Brain microvascular endothelial cell (primary cell): ENCODE measurements at regions not wholly inside any gene's neighbourhood (a gene's known extent, or its start where the extent isn't known, plus 50 kb on each side); places are given as distances from the start of the nearest gene placed in this dataset.

ENCODE experiments used
- DNase-seq: peaks from one replicate; pipeline ENCODE4 v3.0.0-alpha.2; 2020
- H3K27ac ChIP-seq: fragments of 250-450 bp; sonication (Bioruptor Pico); 2 replicates; pipeline ENCODE4 v1.5.1; 2020; ENCODE audit warnings: mild to moderate bottlenecking, moderate library complexity
- H3K27me3 ChIP-seq: fragments of 250-450 bp; sonication (Bioruptor Pico); replicated peaks from 2 replicates; pipeline ENCODE4 v1.5.1; 2020; ENCODE audit warnings: mild to moderate bottlenecking
- H3K36me3 ChIP-seq: fragments of 250-450 bp; sonication (Bioruptor Pico); replicated peaks from 2 replicates; pipeline ENCODE4 v1.5.1; 2020; ENCODE audit warnings: mild to moderate bottlenecking
- H3K4me3 ChIP-seq: 2 replicates; pipeline ENCODE4 v1.5.1; 2011; ENCODE audit warnings: low read depth, mild to moderate bottlenecking, control low read depth, low read length, moderate library complexity
- in situ Hi-C: cut with HindIII; loops from 2 replicates; pipeline ENCODE4 v1.10.0; 2017; ENCODE audit warnings: low sequenced_read_pairs, low pct_ligation_motif_present
- TF ChIP-seq, protein P1 (sequence below): IDR thresholded peaks from 2 replicates; pipeline ENCODE4 v1.5.1; 2011; ENCODE audit warnings: low read depth, mild to moderate bottlenecking, moderate library complexity, low read length, control low read depth, inconsistent platforms; ENCODE audit errors: missing control alignments

DNA sequence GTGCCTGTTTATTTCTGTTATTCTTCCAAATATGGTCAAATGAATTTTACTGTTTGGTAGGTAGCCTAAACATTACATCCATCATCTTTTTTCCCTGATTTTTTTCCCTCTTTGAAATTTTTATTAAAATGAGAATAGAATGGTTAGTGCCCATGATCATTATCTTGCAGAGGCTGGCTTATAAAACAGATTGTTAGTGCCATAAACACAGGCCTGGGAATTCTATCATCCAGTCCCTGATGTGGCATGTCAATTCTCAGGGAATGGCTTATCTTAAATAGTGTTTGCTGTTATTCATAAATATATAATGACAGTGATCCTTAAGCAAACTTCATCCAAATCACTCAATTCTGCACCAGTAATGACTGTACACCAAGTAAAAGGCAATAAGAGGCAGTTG, 207.3 kb downstream of the TUSC7 start:
- Histone ChIP-seq H3K4me3 (no peak overlapping the region), H3K36me3 (no peaks in the 10 kb centered on the region), H3K27me3 (no peaks in the 10 kb centered on the region), H3K27ac (no peak overlapping the region)
- in situ Hi-C loops = no loop called here
- TF ChIP-seq, protein P1, sequence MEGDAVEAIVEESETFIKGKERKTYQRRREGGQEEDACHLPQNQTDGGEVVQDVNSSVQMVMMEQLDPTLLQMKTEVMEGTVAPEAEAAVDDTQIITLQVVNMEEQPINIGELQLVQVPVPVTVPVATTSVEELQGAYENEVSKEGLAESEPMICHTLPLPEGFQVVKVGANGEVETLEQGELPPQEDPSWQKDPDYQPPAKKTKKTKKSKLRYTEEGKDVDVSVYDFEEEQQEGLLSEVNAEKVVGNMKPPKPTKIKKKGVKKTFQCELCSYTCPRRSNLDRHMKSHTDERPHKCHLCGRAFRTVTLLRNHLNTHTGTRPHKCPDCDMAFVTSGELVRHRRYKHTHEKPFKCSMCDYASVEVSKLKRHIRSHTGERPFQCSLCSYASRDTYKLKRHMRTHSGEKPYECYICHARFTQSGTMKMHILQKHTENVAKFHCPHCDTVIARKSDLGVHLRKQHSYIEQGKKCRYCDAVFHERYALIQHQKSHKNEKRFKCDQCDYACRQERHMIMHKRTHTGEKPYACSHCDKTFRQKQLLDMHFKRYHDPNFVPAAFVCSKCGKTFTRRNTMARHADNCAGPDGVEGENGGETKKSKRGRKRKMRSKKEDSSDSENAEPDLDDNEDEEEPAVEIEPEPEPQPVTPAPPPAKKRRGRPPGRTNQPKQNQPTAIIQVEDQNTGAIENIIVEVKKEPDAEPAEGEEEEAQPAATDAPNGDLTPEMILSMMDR = no peak
- DNase-seq = no peak

DNA sequence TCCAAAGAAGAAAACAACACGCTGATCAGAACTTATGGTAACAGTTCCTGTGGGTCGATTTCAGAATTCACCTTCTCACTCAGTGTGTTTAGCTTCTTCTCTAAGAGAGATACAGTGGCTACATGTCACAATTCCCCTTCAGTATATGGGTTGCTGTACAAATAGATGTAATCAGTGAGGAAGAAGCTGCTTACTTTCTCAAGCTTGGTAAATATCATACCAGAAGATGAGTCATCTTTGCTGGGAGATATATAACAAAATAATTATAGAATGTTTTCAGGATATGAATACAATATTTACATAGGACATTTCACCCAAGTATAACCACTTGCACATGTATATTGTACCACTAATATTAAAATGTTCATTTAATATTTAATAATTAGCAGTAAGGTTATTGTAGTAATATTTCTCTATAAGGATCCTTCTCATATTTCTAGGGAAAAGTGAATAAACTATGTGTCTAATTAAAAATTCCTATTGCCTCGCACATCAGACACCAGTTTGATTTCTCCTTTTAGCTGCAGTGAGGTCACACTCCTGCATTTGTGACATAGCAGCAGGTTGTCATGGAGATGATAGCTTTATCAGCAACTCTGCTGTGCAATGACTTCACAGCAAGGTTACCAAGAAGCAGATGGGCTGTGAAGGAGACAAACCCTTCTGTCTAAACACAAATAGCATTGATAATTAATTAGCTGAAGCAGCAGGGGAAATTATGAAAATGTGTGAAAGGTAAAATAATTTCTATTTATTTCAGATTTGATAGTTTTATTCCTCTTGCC, 211.4 kb downstream of the TUSC7 start:
- DNase-seq = peak; percentile 9
- in situ Hi-C loops = no loop called here
- Histone ChIP-seq H3K36me3 (no peaks in the 10 kb centered on the region), H3K4me3 (no peak overlapping the region), H3K27me3 (no peaks in the 10 kb centered on the region), H3K27ac (no peak overlapping the region)
- TF ChIP-seq, protein P1 = no peak

DNA sequence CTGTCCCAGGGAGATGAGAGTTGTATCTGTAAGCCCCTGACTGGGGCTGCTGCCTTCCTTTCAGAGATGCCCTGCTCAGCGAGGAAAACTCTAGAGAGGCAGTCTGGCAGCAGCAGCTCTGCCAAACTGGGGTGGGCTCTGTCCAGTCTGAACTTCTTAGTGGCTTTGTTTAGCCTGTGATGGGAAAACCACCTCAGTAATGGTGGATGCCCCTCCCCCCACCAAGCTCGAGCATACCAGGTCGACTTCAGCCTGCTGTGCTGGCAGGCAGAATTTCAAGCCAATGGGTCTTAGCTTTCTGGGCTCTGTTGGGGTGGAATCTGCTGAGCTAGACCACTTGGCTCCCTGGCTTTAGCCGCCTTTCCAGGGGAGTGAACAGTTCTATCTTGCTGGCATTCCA, 218.3 kb downstream of the TUSC7 start:
- Histone ChIP-seq H3K4me3 (no peak overlapping the region), H3K36me3 (no peaks in the 10 kb centered on the region), H3K27ac (no peak overlapping the region), H3K27me3 (no peaks in the 10 kb centered on the region)
- no peak for DNase-seq
- in situ Hi-C loops = no loop called here
- TF ChIP-seq, protein P1 = no peak

DNA sequence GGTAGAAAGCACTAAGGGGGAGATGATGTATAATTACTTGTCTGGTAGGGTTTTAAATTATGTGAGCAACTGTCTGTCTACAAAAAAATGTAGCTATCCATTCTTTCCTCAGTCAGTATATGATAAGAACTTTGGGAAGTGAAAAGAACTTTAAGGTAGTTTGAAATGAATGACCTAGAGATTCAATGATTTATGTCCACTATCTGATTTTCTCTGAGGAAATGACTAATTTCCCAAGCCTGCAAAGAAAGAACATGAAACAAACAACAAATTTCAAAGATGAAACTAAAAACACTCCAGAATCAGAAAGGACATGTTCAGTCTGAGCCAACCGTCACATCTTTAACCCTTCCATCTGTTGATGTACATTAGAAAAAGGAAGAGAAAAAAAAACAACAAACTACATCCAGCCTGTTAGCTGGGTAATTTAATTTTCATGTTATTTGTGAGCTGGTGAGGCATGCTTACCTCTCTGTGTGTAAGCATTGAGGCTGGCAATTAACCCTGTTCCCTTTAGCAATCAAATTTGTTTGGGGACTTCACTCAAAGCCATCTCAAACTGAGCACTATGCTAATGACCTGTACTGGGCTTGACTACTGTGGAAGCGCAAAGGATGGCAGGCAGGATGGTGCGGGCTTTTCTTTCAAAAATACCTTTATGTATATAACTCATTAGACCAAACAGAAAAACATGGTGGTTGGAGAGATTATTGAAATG, 220.1 kb downstream of the TUSC7 start:
- TF ChIP-seq, protein P1 = no peak
- H3K4me3 ChIP-seq = no peak overlapping the region
- in situ Hi-C loops = no loop called here
- H3K27ac ChIP-seq = peak overlapping the region; percentile 18
- DNase-seq = no peak
- H3K27me3 ChIP-seq = no peaks in the 10 kb centered on the region
- no peaks in the 10 kb centered on the region for H3K36me3 ChIP-seq

DNA sequence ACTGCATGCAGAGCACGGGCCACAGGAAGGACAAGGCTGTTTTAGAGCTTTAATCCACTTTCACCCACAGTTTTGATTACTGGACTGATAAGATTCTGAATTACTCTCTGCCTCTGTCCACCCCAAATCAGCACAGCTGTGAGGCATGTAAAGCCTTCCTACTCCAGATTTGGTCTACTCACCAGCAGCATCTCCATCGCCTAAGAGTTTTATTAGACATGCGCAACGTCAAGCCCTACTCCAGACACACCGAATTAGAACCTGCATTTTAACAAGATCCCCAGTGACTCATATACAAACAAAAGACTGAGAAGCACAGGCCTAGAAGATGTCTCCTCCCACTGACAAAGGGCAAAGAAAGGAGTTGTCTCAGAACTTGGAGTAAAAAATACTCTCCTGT, 221.2 kb downstream of the TUSC7 start:
- in situ Hi-C loops = no loop called here
- H3K36me3 ChIP-seq = no peaks in the 10 kb centered on the region
- no peaks in the 10 kb centered on the region for H3K27me3 ChIP-seq
- DNase-seq = peak; percentile 8
- no peak overlapping the region for H3K27ac ChIP-seq
- no peak overlapping the region for H3K4me3 ChIP-seq
- TF ChIP-seq, protein P1 = no peak
